Cardiac septum (tissue), 1 donor: ENCODE measurements at regions not wholly inside any gene's neighbourhood (a gene's known extent, or its start where the extent isn't known, plus 50 kb on each side); places are given as distances from the start of the nearest gene placed in this dataset.

Experiments
- DNase-seq: peaks from one replicate; pipeline ENCODE4 v3.0.0-alpha.2; 2020; ENCODE audit warnings: low spot score
- intact Hi-C: fragments of 100-400 bp; cut with DNase I; formaldehyde crosslinking; loops from one replicate; pipeline ENCODE4 v1.14.0; 2022
- donor health status: DM: no; HTN: no; CAD: no.

DNA sequence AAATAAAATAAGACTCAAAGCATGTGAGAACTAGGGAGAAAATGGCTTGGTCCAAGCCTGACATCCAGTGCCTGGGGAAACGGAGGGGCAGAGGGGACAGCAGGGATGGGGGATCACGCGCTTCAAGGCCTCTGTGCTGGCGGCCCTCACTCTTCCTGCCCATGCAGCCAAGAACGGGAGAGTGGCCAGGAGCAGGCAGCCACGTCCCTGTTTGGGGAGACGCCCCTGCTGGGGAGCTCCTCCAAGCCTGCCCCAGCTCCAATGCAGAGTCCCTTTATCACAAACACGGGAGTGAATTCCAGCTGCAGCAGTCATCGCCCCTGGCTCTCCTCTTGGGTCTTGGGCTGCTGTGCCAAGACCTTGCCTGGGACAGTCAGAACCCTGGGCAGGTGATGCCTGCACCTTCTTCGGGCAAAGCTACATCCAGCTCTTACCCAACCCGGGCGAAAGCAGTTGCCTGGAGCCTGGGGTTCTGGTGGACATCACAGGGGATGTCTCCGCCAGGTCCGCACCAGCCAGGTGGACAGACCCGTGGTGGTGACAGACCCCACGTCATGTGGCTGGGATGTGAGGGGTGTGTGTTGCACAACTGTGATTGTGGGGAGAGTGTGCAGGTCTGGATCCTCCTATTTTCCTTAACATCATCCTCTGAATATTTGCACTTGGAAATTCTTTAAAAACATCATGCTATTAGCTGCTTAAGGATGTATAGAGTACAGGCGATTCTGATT lies 1391.3 kb downstream of the BRD1 start:
- no peak for DNase-seq

DNA sequence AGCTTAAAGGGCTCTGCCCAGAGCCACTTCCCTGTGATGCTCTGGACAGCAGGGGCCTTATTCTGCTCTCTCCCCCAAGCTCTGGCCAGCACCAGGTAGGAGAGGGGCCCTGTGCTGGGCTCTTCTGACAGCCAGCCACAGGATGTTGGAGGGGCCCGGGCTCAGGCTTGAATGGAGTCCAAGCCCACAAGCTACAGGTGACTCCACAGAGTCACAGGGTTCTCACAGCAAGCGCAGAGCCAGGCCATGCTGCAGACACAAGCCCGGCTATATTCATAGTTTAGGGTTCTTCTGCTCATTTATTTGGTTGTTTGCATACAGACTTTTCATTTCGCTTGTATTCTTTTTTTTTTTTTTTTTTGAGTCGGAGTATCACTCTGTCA lies 1392.8 kb downstream of the BRD1 start:
- DNase-seq: no peak
- intact Hi-C loops: no loop called here

More for the DNA sequence above, 1391.3 kb downstream of the BRD1 start:
- intact Hi-C loops: no loop called here

DNA sequence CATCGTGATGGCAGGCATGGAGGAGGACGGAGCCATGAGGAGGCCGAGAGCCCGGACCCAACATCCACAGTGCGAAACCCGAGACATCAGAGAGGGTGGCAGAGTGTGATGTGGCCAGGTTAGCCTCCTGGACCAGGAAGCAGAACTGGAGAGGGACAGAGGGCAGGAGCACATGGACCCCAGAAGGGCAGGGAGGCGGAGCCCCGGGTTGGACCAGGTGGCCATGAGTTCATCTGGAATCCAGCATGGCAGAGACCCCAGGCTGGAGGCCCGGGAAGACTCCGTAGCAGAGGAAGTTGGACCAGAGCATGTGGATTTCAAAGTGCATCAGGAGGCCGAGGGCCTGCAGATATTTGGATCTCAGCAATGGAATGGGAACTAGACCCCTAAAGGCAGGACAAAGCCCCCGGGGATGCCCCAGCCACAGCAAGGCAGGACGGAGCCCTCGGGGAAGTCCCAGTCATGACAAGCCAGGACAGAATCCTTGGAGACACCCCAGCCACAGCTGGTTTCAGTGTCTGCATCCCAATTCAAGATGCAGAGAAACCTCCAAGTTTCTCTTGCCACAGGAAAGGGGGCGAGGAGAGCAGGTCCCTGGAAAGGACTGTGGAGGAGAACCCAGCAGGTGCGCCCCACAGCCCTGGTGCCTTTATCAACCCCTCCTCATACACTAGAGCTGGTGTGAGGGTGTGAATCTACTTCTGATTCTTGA lies 1393.4 kb downstream of the BRD1 start:
- intact Hi-C loops: no loop called here
- no peak for DNase-seq

DNA sequence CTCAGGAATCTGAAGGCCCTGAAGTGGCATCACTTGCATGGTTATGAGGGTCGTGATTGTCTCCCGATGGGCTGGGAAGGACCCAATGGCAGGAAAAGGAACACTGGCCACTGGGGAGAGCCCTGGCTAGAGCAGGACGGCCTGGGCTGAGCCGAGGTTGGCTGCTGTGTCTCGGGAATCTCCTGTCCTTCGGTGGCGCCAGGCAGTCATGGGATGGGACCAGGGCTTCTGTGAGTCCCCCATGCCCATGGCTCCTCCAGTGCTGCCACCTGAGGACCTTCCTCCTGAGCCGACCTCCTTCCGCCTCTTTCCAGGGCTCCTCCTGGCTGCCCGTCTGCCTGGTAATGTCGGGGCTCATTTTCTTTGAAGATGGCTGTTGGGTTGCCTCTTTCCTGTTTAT lies 1394.0 kb downstream of the BRD1 start:
- DNase-seq: no peak
- intact Hi-C loops: no loop called here

DNA sequence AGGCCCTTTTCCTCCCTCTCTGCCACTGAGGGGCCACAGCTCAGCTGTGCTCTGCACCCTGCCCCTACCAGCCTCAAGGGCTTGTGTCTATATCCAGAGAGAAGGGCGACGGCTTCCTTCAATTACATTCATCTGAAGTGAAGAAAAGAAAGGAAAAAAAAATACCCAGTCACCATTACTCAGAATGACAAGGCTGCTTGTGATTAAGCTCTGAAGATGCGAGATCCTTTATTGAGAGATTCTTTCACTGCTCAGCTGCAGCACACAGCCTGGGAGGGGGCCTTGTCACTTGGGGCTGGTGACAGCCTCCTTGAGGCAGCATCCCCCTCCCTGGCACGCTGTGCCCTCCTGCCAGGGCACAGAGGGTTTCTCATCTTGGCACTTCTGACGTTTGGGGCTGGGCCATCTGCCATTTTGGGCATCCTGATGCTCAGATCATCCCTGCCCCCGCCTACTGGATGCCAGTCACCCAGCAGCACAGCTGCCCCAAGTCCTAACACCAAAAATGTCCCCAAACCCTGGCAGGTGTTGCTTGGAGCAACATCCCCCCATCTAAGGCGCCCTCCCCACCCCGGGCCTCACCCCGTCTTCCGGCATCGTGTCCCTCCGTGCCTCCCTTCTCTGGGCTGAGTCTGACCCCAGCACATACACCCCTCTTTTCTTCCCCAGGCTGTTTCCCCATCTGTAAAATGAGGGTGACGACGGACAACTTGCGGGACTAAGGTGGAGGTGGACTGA lies 1394.7 kb downstream of the BRD1 start:
- no peak for DNase-seq
- intact Hi-C loops: no loop called here

DNA sequence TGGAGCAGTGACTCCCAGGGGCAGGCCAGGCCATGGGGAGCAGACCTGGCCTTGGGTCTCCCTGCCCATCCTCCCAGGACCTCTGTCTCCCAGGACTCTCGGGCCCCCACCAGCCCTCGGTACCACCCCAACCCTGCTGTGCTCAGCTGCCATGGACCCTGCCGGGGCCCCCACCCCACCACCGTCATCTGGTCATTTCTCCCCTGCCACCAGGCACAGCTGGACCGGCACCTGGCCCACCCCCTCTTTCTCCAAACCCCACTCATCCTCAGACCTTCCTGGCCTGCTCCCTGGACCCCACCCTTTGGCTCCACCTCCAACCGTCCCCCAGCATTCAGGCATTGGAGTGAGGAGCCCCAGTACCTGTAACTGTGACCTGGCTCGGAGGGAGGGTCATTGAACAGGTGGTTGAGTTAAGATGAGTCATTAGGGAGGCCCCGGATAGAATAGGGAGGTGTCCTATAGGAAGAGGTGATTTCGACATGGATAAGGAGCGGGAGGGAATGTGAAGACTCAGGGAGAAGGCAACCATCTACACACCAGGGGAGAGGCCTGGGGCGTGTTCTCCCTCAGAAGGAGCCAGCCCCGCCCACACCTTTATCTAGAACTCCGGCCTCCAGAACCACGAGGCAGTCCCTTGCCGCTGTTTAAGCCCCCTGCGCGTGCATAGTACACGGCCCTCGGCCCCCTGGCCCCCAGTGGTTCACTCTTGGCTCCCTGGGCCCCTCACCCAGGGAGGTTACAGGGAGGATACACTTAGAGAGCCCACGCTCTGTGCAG lies 1395.9 kb downstream of the BRD1 start:
- intact Hi-C loops: no loop called here
- DNase-seq: no peak

DNA sequence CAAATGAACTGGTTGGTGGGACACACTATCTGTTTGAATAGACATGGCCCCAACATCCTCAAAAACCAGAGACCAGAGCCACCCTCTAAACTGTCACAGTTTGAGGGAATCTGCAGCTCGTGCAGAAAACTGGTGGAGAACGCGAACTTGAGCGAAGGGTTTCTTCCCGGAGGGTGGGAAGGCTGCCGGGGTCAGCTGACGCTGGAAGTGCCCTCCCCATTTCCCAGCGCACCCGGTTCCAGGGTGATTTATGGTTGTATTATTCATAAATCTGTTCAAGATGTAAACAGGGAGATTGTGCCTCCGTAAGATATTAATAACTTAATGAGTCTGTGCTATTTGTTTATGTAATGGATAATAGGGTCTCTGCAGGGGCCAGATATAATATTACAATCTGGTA lies 1396.7 kb downstream of the BRD1 start:
- DNase-seq: peak; percentile 12
- intact Hi-C loops: no loop called here

DNA sequence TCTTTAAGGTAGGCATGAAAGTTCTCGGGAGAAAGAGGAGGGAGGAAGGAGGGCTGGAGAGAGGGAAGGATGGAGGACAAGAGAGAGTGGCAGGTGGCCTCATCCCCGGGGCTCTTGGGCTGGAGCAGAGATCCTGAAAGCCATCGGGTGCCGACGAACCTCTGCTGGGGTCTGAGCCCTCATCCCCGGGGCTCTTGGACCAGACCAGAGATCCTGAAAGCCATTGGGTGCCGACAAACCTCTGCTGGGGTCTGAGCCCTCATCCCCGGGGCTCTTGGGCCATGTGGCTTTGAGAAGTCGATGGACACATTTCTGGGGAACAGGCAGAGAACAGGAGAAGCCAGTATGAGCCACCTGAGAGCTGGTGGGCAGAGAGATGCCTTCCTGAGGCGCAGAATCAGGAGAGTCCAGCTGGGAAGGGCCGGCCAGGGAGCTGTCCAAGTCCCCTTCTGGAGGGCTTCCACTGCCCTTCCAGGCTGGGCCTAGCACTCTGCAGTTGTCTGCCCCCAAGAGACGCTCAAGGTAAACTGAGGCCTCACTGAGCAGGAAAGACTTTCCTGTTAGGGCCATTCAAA lies 1398.1 kb downstream of the BRD1 start:
- DNase-seq: peak; percentile 61
- intact Hi-C loops: no loop called here

DNA sequence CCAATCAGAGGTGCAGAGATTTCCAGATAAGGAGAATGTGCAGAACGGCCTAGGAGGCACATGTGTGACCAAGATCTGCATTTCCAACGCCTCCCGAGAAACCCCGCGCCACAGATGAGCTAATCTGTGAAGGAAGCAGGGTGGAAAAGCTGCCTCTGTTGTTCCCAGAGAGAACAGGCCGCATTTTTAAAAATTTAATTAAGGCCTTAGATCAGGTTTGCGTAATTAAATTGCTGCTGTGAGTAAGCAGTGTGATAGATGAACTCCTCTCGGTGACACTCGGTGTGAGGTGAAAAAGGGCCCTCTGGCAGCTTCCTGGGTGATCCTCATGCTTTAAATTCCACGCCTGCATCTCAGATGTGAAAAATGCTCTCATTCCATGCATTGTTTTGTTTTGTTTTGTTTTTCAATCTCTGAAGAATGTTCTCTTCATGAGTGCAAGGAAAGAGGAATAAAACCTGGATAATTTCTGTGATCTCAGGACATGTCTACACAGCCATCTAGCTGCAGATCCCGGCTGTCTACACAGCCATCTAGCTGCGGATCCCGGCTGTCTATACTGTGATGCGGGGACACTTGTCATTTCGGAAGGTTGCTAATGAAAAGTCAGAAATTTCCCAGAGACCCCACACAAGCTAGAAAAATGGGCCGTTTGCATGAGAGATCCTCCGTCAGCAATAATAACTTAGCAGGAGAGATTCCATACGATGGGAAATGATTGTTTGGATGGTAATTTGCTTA lies 1398.9 kb downstream of the BRD1 start:
- intact Hi-C loops: no loop called here
- DNase-seq: no peak

DNA sequence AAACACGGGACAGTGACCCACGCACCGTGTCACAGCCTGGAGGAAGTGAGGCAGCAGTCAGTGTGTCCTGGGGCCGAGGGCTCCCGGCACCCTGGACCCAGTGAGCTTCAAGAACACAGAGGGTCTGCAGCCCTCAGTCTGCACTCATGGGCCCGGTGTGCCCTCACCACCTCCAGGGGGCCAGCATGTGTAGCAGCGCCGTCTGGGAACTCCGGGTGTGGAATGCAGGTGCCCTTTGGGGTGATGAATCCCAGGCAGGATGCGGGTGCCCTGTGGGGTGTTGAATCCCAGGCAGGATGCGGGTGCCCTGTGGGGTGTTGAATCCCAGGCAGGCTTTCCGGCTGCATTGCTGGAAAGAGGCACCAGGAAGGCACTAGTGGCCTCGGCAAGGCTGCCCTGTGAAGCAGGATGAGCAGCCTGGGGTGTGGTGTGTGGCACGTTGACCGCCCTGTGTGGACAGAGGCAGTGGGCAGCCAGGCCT lies 1399.9 kb downstream of the BRD1 start:
- DNase-seq: no peak
- intact Hi-C loops: no loop called here

DNA sequence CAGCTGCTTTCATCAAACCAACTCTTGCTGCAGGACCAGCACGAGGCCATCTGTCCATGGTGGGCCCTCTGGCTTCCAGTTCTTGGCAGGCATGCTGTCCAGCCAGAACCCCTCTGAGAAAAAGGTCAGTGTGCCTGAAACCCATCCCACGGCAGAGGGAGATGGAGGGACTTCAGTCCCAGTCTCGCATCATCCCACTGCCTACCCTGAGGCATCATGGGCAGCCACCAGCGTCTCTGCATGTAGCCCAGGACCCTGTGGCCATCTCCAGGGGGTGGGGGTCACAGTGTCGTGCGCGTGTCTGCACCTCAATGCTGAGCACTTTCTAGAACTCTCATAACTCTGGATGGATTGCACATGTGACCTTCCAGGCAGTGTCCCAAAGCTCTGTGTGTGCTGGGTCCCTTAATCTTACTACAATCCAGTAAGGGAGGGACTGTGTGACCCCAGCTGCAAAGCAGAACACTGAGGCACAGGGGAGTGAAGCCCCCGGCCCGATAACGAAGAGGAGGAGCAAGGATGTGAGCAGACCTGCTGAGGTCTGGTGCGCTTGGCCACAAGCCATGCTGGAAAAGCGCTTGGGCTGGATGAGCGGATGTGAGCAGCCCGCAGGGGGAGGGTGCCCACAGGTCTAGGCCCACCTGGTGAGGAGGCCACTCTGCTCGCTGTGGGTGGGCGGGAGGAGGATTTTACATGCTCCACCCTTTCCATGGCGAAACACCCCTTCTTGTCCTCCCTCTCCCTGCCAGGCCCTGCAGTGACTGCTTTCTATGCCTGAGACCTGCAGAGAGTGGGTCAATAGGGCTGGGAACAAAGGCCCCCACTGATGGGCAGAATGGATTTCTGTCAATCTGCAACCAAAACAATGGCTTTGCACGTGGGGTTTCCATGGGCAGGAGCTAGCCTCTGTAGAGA lies 1401.0 kb downstream of the BRD1 start:
- intact Hi-C loops: no loop called here
- peak; percentile 47 for DNase-seq

DNA sequence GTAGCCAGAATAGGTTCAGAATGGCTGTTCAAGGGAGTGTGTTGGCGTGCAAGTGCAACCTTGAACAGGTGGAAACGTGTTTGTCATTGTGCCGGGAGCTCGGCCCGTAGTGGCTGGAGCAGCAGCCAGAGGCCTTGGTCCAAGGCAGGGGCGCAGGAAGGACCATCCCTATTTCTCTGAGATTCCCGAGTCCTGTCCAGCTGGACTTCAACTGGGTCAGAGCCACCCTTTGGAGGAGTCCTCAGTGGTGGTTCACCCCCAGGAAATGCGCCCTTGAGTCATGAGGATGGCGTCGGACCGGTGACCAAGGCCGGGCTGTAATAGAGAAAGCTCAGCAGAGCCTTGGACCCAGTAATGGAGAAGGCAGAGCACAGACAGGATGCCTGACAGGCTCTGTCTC lies 1402.0 kb downstream of the BRD1 start:
- intact Hi-C loops: no loop called here
- DNase-seq: no peak

DNA sequence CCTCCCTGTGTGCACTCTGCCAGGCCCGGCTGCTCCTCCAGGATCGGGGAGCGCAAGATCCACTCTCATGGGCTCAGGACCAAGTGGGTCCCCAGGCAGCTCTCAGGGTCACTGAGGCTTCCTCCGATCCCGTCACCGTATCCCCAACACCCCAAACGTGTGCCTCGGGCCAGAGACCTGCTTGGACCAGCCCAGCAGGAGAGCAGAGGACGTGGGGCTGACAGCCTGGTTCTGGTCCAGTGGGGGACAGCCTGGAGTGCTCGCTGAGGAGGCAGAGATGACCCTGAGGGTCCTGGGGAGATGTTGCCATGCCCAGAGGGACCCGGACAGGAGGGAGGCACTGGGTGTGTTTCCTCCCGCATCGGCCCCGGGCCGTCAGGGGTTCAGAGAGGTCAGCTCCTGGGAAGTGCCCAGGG lies 1402.6 kb downstream of the BRD1 start:
- intact Hi-C loops: no loop called here
- no peak for DNase-seq

DNA sequence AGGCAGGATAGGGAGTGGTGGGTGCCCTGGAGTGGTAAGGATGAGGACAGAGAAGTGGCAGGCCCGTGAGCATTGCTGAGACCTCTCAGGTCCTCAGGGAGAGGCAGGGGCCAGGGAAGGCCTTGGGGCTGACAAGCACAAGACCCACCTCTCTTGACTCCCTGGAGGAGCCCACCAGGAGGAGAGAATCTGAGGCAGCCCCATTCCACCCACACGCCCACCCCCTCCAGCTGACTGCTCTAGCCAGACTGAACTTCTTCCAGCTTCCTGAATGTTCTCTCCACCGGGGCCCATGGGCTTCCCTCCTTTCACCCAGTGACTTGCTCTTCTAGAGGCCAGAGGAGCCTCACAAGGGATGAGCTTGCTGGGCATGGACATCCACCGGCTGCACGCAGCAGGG lies 1403.0 kb downstream of the BRD1 start:
- no peak for DNase-seq
- intact Hi-C loops: no loop called here

DNA sequence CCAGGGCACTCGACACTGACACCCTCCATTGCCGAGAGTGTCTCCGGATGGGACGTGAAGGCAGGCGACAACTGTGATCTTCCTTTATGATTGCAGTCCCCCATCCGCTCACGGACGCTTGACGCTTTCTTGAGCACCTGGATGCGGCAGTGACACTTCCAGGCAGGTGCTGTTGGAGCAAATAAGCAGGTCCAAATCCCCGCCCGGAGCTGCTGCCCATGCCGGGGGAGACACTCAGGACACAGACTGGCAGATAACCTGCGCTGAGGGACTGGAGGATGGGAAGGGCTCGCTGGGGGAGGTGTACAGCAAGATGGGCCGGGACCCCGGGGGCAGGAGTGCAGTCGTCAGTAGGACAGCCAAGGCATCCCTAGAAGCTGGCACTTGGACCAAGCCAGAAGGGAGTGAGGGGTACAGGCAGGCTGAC lies 1403.5 kb downstream of the BRD1 start:
- intact Hi-C loops: no loop called here
- DNase-seq: no peak

DNA sequence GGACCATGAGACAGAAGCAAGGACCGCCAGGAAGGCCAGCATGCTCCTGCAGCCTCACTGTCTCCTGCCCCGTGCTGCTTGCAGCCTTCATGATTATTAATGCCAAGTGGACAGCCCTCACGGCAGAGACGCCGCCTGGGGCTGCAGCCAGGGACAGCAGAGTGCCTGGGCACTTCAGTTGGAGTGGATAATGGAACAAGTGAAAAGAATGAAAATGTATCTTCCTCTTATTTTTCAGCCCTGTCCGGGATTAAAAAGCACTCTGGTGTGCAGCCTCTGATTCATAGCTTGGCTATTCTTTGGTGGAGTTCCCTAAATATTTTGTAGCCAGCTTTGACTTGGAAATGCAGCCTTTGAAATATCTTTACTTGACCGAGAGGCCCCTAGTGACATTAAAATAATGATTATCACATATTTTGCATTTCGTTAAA lies 1404.2 kb downstream of the BRD1 start:
- intact Hi-C loops: no loop called here
- DNase-seq: no peak

DNA sequence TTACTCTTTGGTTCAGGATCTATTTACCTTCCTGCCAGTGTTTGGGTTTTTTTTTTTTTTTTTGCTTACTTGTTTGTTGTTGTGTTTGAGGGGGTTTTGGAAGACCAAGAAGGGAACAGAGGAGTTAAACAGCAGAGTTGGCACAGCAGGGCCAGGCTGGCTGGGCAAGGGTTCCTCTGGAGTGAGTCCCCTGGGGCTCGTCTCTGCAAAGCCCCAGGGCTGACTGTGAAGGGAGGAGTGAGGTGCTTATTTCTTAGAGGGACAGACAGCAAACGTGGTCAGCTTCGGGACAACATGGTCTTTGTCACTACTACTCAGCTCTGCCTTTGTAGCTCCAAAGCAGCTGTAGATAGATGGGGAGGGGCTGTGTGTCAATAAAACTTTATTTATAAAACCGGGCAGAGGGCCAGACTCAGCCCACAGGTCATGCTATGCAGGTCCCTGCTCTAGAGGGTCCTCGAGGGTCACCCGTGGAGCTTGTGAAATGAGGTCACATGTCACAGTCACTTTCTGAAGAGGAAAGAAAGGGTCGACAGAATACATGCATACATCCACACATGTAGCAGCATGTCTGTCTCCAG lies 1404.7 kb downstream of the BRD1 start:
- intact Hi-C loops: no loop called here
- no peak for DNase-seq
